GM12891 (cell line): ENCODE measurements at regions not wholly inside any gene's neighbourhood (a gene's known extent, or its start where the extent isn't known, plus 50 kb on each side); places are given as distances from the start of the nearest gene placed in this dataset.
"Not testable (repeated sequence)": the region's sequence is repeated elsewhere in the genome, so short reads cannot be mapped to it uniquely, and the experiment has no call there.

Source experiments
- DNase-seq: peaks from one replicate; pipeline ENCODE4 v3.0.0; 2011; ENCODE audit warnings: low spot score; ENCODE audit not compliant: insufficient read length
- FAIRE-seq: peaks from 2 replicates; lab custom pipeline; 2011; peaks lifted over from hg19 to GRCh38; lab: Jason Lieb, UNC
- PAX5 ChIP-seq: IDR thresholded peaks from 2 replicates; pipeline ENCODE4 v1.6.1; 2011; ENCODE audit warnings: low read length, moderate library complexity, mild to moderate bottlenecking; ENCODE audit not compliant: insufficient read depth, severe bottlenecking
- POLR2A ChIP-seq: IDR thresholded peaks from 2 replicates; pipeline ENCODE4 v1.6.1; 2011; ENCODE audit warnings: low read depth, low read length, control low read depth
- POLR2AphosphoS5 ChIP-seq: IDR thresholded peaks from 2 replicates; pipeline ENCODE4 v1.6.1; 2011; ENCODE audit warnings: low read depth, low read length, control low read depth
- POU2F2 ChIP-seq: IDR thresholded peaks from 2 replicates; pipeline ENCODE4 v1.6.1; 2011; ENCODE audit warnings: low read depth, mild to moderate bottlenecking, control low read depth, low read length, moderate library complexity
- SPI1 ChIP-seq: IDR thresholded peaks from 2 replicates; pipeline ENCODE4 v1.6.1; 2011; ENCODE audit warnings: low read depth, low read length, control low read depth
- TAF1 ChIP-seq: IDR thresholded peaks from 2 replicates; pipeline ENCODE4 v1.6.1; 2011; ENCODE audit warnings: low read depth, low read length, control low read depth

- no peak for DNase-seq
- FAIRE-seq = no peak
- TF ChIP-seq TAF1 = no peak
- no peak for TF ChIP-seq POLR2AphosphoS5
- TF ChIP-seq POU2F2 = no peak
- no peak for TF ChIP-seq SPI1
- TF ChIP-seq PAX5 = no peak
These were observed 799.0 kb upstream of the CTNND2 start for GRCh38 chr5:12703254-12703653.

- FAIRE-seq = no peak
- TF ChIP-seq PAX5 (no peak), TAF1 (no peak), POLR2A (no peak), POU2F2 (no peak), SPI1 (no peak), POLR2AphosphoS5 (no peak)
- no peak for DNase-seq
These were observed 791.4 kb upstream of the CTNND2 start for GRCh38 chr5:12695651-12696050.

GRCh38 chr5:12691330-12691729, 787.1 kb upstream of the CTNND2 start:
- TF ChIP-seq TAF1 = no peak
- no peak for TF ChIP-seq SPI1
- TF ChIP-seq PAX5 = no peak
- TF ChIP-seq POLR2A = no peak
- TF ChIP-seq POU2F2 = no peak
- TF ChIP-seq POLR2AphosphoS5 = no peak
- no peak for FAIRE-seq
- no peak for DNase-seq

- FAIRE-seq = no peak
- DNase-seq = no peak
- TF ChIP-seq TAF1 = no peak
- no peak for TF ChIP-seq SPI1
- no peak for TF ChIP-seq POU2F2
- TF ChIP-seq POLR2A = no peak
- TF ChIP-seq POLR2AphosphoS5 = no peak
- no peak for TF ChIP-seq PAX5
These were observed 786.1 kb upstream of the CTNND2 start for GRCh38 chr5:12690361-12690760.

- DNase-seq = no peak
- no peak for FAIRE-seq
- TF ChIP-seq POLR2A (no peak), TAF1 (no peak), POLR2AphosphoS5 (no peak), PAX5 (no peak), SPI1 (no peak), POU2F2 (no peak)
These were observed 779.0 kb upstream of the CTNND2 start for GRCh38 chr5:12683249-12683648.

GRCh38 chr5:12679731-12680130, 775.5 kb upstream of the CTNND2 start:
- FAIRE-seq = no peak
- TF ChIP-seq POU2F2 = no peak
- no peak for TF ChIP-seq POLR2A
- no peak for TF ChIP-seq TAF1
- no peak for TF ChIP-seq PAX5
- TF ChIP-seq SPI1 = no peak
- no peak for TF ChIP-seq POLR2AphosphoS5

GRCh38 chr5:12675959-12676358, 771.7 kb upstream of the CTNND2 start:
- FAIRE-seq (no peak), DNase-seq (no peak)
- no peak for TF ChIP-seq PAX5
- no peak for TF ChIP-seq POU2F2
- TF ChIP-seq POLR2AphosphoS5 = no peak
- no peak for TF ChIP-seq SPI1
- TF ChIP-seq TAF1 = no peak
- TF ChIP-seq POLR2A = no peak

More at GRCh38 chr5:12679731-12680130, 775.5 kb upstream of the CTNND2 start:
- no peak for DNase-seq

- DNase-seq (no peak), FAIRE-seq (no peak)
- TF ChIP-seq POLR2A (no peak), SPI1 (no peak), TAF1 (no peak), POU2F2 (no peak), PAX5 (no peak), POLR2AphosphoS5 (no peak)
These were observed 767.9 kb upstream of the CTNND2 start for GRCh38 chr5:12672141-12672540.

- DNase-seq = no peak
- FAIRE-seq = no peak
- TF ChIP-seq PAX5 (no peak), POLR2AphosphoS5 (no peak), SPI1 (no peak), POU2F2 (no peak), POLR2A (no peak), TAF1 (no peak)
These were observed 765.1 kb upstream of the CTNND2 start for GRCh38 chr5:12669326-12669725.

- no peak for FAIRE-seq
- DNase-seq = no peak
- TF ChIP-seq TAF1 (no peak), POU2F2 (no peak), SPI1 (no peak), POLR2A (no peak), POLR2AphosphoS5 (no peak), PAX5 (no peak)
These were observed 764.3 kb upstream of the CTNND2 start for GRCh38 chr5:12668564-12668963.

- FAIRE-seq, DNase-seq: not testable (repeated sequence)
These were observed 763.6 kb upstream of the CTNND2 start for GRCh38 chr5:12667818-12668217.

- DNase-seq, FAIRE-seq: not testable (repeated sequence)
These were observed 761.5 kb upstream of the CTNND2 start for GRCh38 chr5:12665772-12666171.
